K562 (cell line): ENCODE measurements at regions not wholly inside any gene's neighbourhood (a gene's known extent, or its start where the extent isn't known, plus 50 kb on each side); places are given as distances from the start of the nearest gene placed in this dataset.

ENCODE experiments used
- ATAC-seq: fragments of 200-7000 bp; cut with Tn5 transposase; 3 replicates; pipeline ENCODE4 v1.9.1; 2020; ENCODE audit warnings: moderate library complexity
- BruUV-seq: library from RNA; stranded (reverse); fragments of 400-500 nt; replicated peaks from 2 replicates; lab custom pipeline; 2021; lab: Mats Ljungman, UMichigan
- CTCF ChIA-PET: fragments of 300-600 bp; formaldehyde crosslinking; extraction: SDS; loops from one replicate; lab custom pipeline; 2021; ENCODE audit warnings: low intra/inter-chr PET ratio; lab: Yijun Ruan, JAX
- POLR2A ChIA-PET: fragments of 300-600, 350-650 bp; sonication (Branson Sonifier 250); formaldehyde crosslinking; extraction: SDS; loops from one replicate; lab custom pipeline; 2021; ENCODE audit warnings: antibody characterized with exemption, inconsistent platforms; lab: Yijun Ruan, JAX
- DNase-seq, 4 experiments: peaks; one replicate each; pipeline versions ENCODE4 v3.0.0 to v3.0.0-alpha.2; 2011 to 2018; ENCODE audit warnings: low spot score in 3 of 4, mixed read lengths in 3 of 4; ENCODE audit errors: extremely low read depth in 1 of 4
- FAIRE-seq: peaks from 2 replicates; lab custom pipeline; 2011; peaks lifted over from hg19 to GRCh38; lab: Jason Lieb, UNC
- H2AFZ ChIP-seq: 2 replicates; pipeline ENCODE4 v1.6.0; 2011; ENCODE audit warnings: low read depth, low read length, control low read depth, inconsistent platforms
- H3K27ac ChIP-seq: fragments of 200-600 bp; 3 replicates; pipeline ENCODE4 v1.8.0; 2011; ENCODE audit warnings: low read depth, mild to moderate bottlenecking, control low read depth, inconsistent platforms, low read length, moderate library complexity, mixed read lengths; ENCODE audit errors: extremely low read depth
- H3K27me3 ChIP-seq, 2 experiments: fragments of 300-600 bp in 1 of 2; 2 replicates in 1 of 2; 3 replicates in 1 of 2; pipeline versions ENCODE4 v1.6.0 to v1.8.0; 2011; ENCODE audit warnings: inconsistent platforms in 2 of 2, low read length in 2 of 2, mild to moderate bottlenecking in 1 of 2, mixed read lengths in 1 of 2, moderate library complexity in 1 of 2; ENCODE audit not compliant: control insufficient read depth in 2 of 2, insufficient read depth in 2 of 2
- H3K36me3 ChIP-seq: fragments of 300-600 bp; 3 replicates; pipeline ENCODE4 v1.8.0; 2011; ENCODE audit warnings: mild to moderate bottlenecking, low read length, inconsistent platforms; ENCODE audit not compliant: control insufficient read depth, insufficient read depth
- H3K4me1 ChIP-seq, 2 experiments: fragments of 200-600 bp in 1 of 2; replicated peaks in 1 of 2; 2 replicates in 1 of 2; 3 replicates in 1 of 2; pipeline versions ENCODE4 v1.5.1 to v1.8.0; 2011; ENCODE audit warnings: inconsistent platforms in 2 of 2, low read length in 2 of 2, mild to moderate bottlenecking in 1 of 2, mixed read lengths in 1 of 2, moderate library complexity in 1 of 2; ENCODE audit not compliant: control insufficient read depth in 2 of 2, insufficient read depth in 2 of 2
- H3K4me2 ChIP-seq: 2 replicates; pipeline ENCODE4 v1.6.1; 2011; ENCODE audit warnings: low read length, control low read depth, inconsistent platforms, mixed read lengths; ENCODE audit not compliant: insufficient read depth
- H3K4me3 ChIP-seq: fragments of 200-600 bp; sonication (generic), shearing (Covaris generic); 2 replicates; pipeline ENCODE4 v1.5.1; 2016; ENCODE audit warnings: control low read depth, inconsistent platforms
- H3K79me2 ChIP-seq: fragments of 200-600 bp; 3 replicates; pipeline ENCODE4 v1.8.0; 2011; ENCODE audit warnings: low read length, inconsistent platforms; ENCODE audit not compliant: control insufficient read depth, insufficient read depth
- H3K9ac ChIP-seq, 2 experiments: 2 replicates each; pipeline versions ENCODE4 v1.6.0 to v1.6.1; 2011; ENCODE audit warnings: low read depth in 2 of 2, low read length in 2 of 2, control low read depth in 1 of 2, inconsistent platforms in 1 of 2, mild to moderate bottlenecking in 1 of 2, mixed read lengths in 1 of 2; ENCODE audit not compliant: insufficient read depth in 1 of 2
- H3K9me1 ChIP-seq: one replicate; pipeline ENCODE4 v1.6.0; 2011; ENCODE audit warnings: inconsistent platforms, mild to moderate bottlenecking, low read length, moderate library complexity; ENCODE audit not compliant: control insufficient read depth, insufficient read depth
- H3K9me3 ChIP-seq: replicated peaks from 2 replicates; pipeline ENCODE4 v1.5.1; 2011; ENCODE audit warnings: low read depth, low read length, inconsistent platforms; ENCODE audit not compliant: control insufficient read depth, insufficient read depth
- H4K20me1 ChIP-seq: replicated peaks from 2 replicates; pipeline ENCODE4 v1.6.1; 2011; ENCODE audit warnings: low read length, inconsistent platforms, mixed read lengths; ENCODE audit not compliant: control insufficient read depth, insufficient read depth
- ATF7 ChIP-seq: fragments of 450-650 bp; IDR thresholded peaks from 2 replicates; pipeline ENCODE4 v1.7.1; 2014; ENCODE audit warnings: mild to moderate bottlenecking, moderate library complexity
- EZH2 ChIP-seq: IDR thresholded peaks from 2 replicates; pipeline ENCODE4 v1.6.1; 2012; ENCODE audit warnings: low read depth, mild to moderate bottlenecking, inconsistent platforms, low read length, borderline replicate concordance
- GATA2 ChIP-seq: sonication (generic); formaldehyde crosslinking; IDR thresholded peaks from 2 replicates; pipeline ENCODE4 v1.4.0; 2020; ENCODE audit warnings: mild to moderate bottlenecking, missing genetic modification reagents
- HLTF ChIP-seq: fragments of 450-650 bp; IDR thresholded peaks from 2 replicates; pipeline ENCODE4 v1.6.1; 2016
- MAZ ChIP-seq, 2 experiments: fragments of 450-650 bp in 1 of 2; sonication (generic) in 1 of 2; formaldehyde crosslinking; IDR thresholded peaks in 1 of 2; conservative IDR thresholded peaks in 1 of 2; 2 replicates each; pipeline versions ENCODE4 v1.4.0 to v1.5.0; 2020; ENCODE audit warnings: mild to moderate bottlenecking in 1 of 2, missing genetic modification reagents in 1 of 2
- NELFE ChIP-seq: IDR thresholded peaks from 2 replicates; pipeline ENCODE4 v1.6.1; 2011; ENCODE audit warnings: mild to moderate bottlenecking; ENCODE audit not compliant: insufficient read depth, insufficient read length
- NFE2L1 ChIP-seq: fragments of 450-650 bp; IDR thresholded peaks from 2 replicates; pipeline ENCODE4 v1.6.1; 2016; ENCODE audit warnings: missing genetic modification characterization, low read depth, mild to moderate bottlenecking, missing compliant biosample characterization, moderate library complexity, borderline replicate concordance
- PHB ChIP-seq: fragments of 250-450 bp; sonication (Bioruptor Pico); IDR thresholded peaks from 2 replicates; pipeline ENCODE4 v1.5.0; 2021
- PHF8 ChIP-seq: fragments of 200-600 bp; sonication (generic); IDR thresholded peaks from 2 replicates; pipeline ENCODE4 v1.6.1; 2012; ENCODE audit warnings: mixed run types, mild to moderate bottlenecking, inconsistent platforms, low read length, moderate library complexity, borderline replicate concordance
- PML ChIP-seq: IDR thresholded peaks from 2 replicates; pipeline ENCODE4 v1.6.1; 2012; ENCODE audit warnings: low read length, inconsistent platforms
- RBBP5 ChIP-seq: fragments of 200-600 bp; sonication (generic); IDR thresholded peaks from 2 replicates; pipeline ENCODE4 v1.6.1; 2012; ENCODE audit warnings: borderline replicate concordance, mild to moderate bottlenecking, low read length, control low read depth, inconsistent platforms; ENCODE audit not compliant: insufficient read depth, poor library complexity, severe bottlenecking
- RBM25 ChIP-seq: fragments of 200-400 bp; formaldehyde crosslinking; IDR thresholded peaks from 2 replicates; pipeline ENCODE4 v1.6.1; 2018; ENCODE audit warnings: low read length, low read depth, moderate library complexity; ENCODE audit not compliant: severe bottlenecking
- TAF7 ChIP-seq: fragments of 450-650 bp; IDR thresholded peaks from 2 replicates; pipeline ENCODE4 v1.6.1; 2016; ENCODE audit warnings: missing genetic modification characterization, missing compliant biosample characterization
- ZC3H4 ChIP-seq: sonication (generic); formaldehyde crosslinking; IDR thresholded peaks from 2 replicates; pipeline ENCODE4 v1.9.0; 2021; ENCODE audit warnings: missing genetic modification reagents, borderline replicate concordance
- ZNF311 ChIP-seq: fragments of 250-450 bp; sonication (Bioruptor Pico); IDR thresholded peaks from 2 replicates; pipeline ENCODE4 v1.4.0; 2020; ENCODE audit warnings: mild to moderate bottlenecking, moderate library complexity
- ZNF316 ChIP-seq: fragments of 450-650 bp; IDR thresholded peaks from 2 replicates; pipeline ENCODE4 v1.6.1; 2016
- ZNF766 ChIP-seq: fragments of 200-800 bp; sonication (Bioruptor generic); conservative IDR thresholded peaks from 2 replicates; pipeline ENCODE4 v1.6.1; 2016; ENCODE audit warnings: missing genetic modification characterization, missing compliant biosample characterization
- WGBS: fragments of 100-300 bp; shearing (Covaris generic); methylation state at CpG from one replicate; pipeline ENCODE4 v1.1.6; 2016; ENCODE audit warnings: low coverage, mixed read lengths; ENCODE audit not compliant: insufficient coverage; ENCODE audit errors: missing lambda C conversion rate; 5-methylcytosine and 5-hydroxymethylcytosine counted together
- in situ Hi-C: fragments of 300-500 bp; cut with MboI; formaldehyde crosslinking; loops from 4 replicates; pipeline ENCODE4 v1.15.0; 2018; ENCODE audit warnings: inconsistent platforms, mixed read lengths
- intact Hi-C: fragments of 100-400 bp; cut with micrococcal nuclease; formaldehyde crosslinking; loops from 2 replicates; pipeline ENCODE4 v1.14.2; 2022
- TF ChIP-seq, protein P1 (sequence below): fragments of 450-650 bp; IDR thresholded peaks from 2 replicates; pipeline ENCODE4 v1.6.1; 2017; ENCODE audit warnings: antibody characterized with exemption, mild to moderate bottlenecking
- TF ChIP-seq, protein P2 (sequence below): sonication (generic); formaldehyde crosslinking; IDR thresholded peaks from 2 replicates; pipeline ENCODE4 v1.9.0; 2022; ENCODE audit warnings: mild to moderate bottlenecking, missing genetic modification reagents

DNA sequence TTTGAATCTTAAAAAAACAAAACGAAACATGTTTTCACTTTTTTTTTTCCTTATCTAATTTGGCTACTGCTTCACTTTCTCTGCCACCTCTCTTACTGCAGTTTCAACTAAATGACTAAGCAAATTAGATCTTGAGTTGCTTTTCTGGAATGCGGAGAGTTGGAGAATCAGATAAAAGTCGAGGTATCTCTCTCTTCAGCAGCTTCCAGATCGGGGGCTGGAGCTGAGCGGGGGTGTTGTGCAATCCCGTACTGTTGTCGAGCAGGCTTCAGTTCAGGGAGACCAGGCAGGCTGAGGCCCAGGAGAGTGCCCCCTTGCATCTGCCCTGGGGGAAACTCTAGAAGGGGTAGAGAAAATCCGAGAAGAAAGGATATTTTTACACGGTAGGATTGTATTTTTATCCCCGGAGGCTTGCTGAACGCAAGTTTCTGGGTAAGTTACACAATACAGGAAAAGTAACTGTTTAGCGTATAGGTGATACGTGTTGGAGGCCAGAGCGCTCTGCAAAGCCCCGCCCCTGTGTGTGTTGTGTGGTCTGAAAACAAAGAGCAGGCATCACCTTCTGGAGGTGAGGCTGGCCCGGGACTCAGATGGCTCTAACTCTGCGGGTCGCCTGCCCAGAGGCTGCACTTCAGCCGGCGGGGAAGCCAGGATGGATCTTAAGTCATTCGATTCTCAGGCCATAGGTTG is 116.6 kb downstream of the KLF6 start:
- H3K4me3 ChIP-seq: no peak overlapping the region
- peaks cover 3% of the 10 kb centered on the region for H3K9me1 ChIP-seq
- intact Hi-C loops (loop anchor here (5.0 to 10.0 kb wide), 2 partner anchors 114 to 346 kb away; no protein-coding TSS in a partner anchor), in situ Hi-C loops (no loop called here)
- H4K20me1 ChIP-seq: no peaks in the 10 kb centered on the region
- ATAC-seq (peak; percentile 71), DNase-seq (peak; percentile 41 to 87 (median 64)), FAIRE-seq (peak; percentile 84)
- no peaks in the 10 kb centered on the region for H3K36me3 ChIP-seq
- H3K79me2 ChIP-seq: no peaks in the 10 kb centered on the region
- H3K4me1 ChIP-seq: peaks cover 39 to 51% of the 10 kb centered on the region in 2 experiments
- CTCF ChIA-PET: no interaction called here
- peak overlapping the region; percentile 55 for H3K4me2 ChIP-seq
- POLR2A ChIA-PET: interaction anchor here (1.3 kb wide), 1 partner anchor 11 kb away, joined by 4 read pairs; no protein-coding TSS in a partner anchor
- no TSS peak for BruUV-seq
- H3K9me3 ChIP-seq: no peaks in the 10 kb centered on the region
- H2AFZ ChIP-seq: peak overlapping the region; percentile 73
- WGBS: 11% methylated on average over 21 of the region's 21 CpGs
- peak overlapping the region; percentile 66 for H3K27ac ChIP-seq
- peak overlapping the region; percentile 54 to 80; a peak in 3 of 4 replicates for H3K9ac ChIP-seq
- H3K27me3 ChIP-seq: no peaks in the 10 kb centered on the region
- peak; percentile 89 for TF ChIP-seq NFE2L1 (tag)
- peak; percentile 52 for TF ChIP-seq RBBP5
- peak; percentile 21 to 80; a peak in 3 of 4 replicates for TF ChIP-seq MAZ (CRISPR knock-in tag; conservative IDR thresholded peaks at IDR 0.05 in 1 of 2, IDR thresholded peaks at IDR 0.05 in 1 of 2)
- TF ChIP-seq PML: 0 out of 2 replicates have a peak, but pooled peaks have one; percentile 37
- TF ChIP-seq PHF8: peak; percentile 32; the same call in 1 of the 2 replicates
- TF ChIP-seq ATF7: peak; percentile 65; the same call in 1 of the 2 replicates
- TF ChIP-seq ZNF316: peak; percentile 96
- no peak for TF ChIP-seq RBM25
- no peak for TF ChIP-seq ZNF311 (CRISPR knock-in tag)
- TF ChIP-seq EZH2: no peak
- peak; percentile 61 for TF ChIP-seq TAF7 (tag)
- peak; percentile 69 for TF ChIP-seq GATA2
- TF ChIP-seq NELFE: no peak
- TF ChIP-seq, protein P1, sequence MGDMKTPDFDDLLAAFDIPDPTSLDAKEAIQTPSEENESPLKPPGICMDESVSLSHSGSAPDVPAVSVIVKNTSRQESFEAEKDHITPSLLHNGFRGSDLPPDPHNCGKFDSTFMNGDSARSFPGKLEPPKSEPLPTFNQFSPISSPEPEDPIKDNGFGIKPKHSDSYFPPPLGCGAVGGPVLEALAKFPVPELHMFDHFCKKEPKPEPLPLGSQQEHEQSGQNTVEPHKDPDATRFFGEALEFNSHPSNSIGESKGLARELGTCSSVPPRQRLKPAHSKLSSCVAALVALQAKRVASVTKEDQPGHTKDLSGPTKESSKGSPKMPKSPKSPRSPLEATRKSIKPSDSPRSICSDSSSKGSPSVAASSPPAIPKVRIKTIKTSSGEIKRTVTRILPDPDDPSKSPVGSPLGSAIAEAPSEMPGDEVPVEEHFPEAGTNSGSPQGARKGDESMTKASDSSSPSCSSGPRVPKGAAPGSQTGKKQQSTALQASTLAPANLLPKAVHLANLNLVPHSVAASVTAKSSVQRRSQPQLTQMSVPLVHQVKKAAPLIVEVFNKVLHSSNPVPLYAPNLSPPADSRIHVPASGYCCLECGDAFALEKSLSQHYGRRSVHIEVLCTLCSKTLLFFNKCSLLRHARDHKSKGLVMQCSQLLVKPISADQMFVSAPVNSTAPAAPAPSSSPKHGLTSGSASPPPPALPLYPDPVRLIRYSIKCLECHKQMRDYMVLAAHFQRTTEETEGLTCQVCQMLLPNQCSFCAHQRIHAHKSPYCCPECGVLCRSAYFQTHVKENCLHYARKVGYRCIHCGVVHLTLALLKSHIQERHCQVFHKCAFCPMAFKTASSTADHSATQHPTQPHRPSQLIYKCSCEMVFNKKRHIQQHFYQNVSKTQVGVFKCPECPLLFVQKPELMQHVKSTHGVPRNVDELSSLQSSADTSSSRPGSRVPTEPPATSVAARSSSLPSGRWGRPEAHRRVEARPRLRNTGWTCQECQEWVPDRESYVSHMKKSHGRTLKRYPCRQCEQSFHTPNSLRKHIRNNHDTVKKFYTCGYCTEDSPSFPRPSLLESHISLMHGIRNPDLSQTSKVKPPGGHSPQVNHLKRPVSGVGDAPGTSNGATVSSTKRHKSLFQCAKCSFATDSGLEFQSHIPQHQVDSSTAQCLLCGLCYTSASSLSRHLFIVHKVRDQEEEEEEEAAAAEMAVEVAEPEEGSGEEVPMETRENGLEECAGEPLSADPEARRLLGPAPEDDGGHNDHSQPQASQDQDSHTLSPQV: no peak; the same call in 1 of the 2 replicates
- TF ChIP-seq, protein P2, sequence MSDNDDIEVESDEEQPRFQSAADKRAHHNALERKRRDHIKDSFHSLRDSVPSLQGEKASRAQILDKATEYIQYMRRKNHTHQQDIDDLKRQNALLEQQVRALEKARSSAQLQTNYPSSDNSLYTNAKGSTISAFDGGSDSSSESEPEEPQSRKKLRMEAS (CRISPR knock-in tag): no peak
- peak; percentile 85 for TF ChIP-seq ZNF766 (CRISPR knock-in tag)
- no peak for TF ChIP-seq HLTF
- no peak for TF ChIP-seq ZC3H4 (CRISPR knock-in tag)
- TF ChIP-seq PHB: no peak
